ENCODE measurements at regions not wholly inside any gene's neighbourhood (a gene's known extent, or its start where the extent isn't known, plus 50 kb on each side); places are given as distances from the start of the nearest gene placed in this dataset.

DNA sequence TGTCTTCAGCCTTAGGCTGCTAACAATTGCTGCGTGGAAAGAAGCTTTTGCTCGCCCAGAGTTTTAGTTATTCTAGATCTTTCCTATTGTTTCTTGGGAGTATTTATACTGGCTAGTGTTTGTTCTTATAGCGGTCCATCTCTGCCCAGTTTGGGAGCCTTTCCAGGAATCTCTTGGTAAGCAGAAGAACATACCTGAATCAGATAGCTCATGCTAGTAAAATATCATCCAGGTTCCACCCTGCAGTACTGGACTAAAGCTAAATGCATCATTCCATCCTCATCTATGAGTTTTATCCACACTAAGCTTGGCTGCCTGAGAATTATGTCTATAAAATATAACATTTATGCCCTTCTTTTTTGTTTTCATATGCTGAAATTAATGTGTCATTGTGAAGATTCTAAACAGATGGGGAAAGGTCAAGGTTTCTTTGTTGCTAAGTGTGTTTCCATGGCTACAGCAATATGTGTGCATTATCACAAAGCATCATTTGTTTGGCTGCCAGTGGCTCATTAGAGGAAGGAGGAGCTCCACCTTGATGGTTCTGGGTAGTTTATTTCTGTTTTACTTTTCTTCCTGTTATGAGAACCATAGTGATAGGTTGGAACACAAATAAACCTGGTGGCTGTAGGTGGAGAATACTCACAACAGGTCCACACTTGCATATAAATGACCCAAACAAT lies 182.8 kb downstream of the PIK3C3 start:
- no peak for TF ChIP-seq JUND (IDR thresholded peaks at IDR 0.05; ENCODE audit: low read depth)
- DNase-seq (ENCODE audit: low read depth in 1 of 2, low spot score in 1 of 2), result no peak
- in situ Hi-C loops (cut with HindIII; ENCODE audit: low pct_unique_long_range_greater_than_20kb, low sequenced_read_pairs), result no loop called here

- TF ChIP-seq JUND (IDR thresholded peaks at IDR 0.05; ENCODE audit: low read depth), result no peak
- peak in 1 of 2 experiments; percentile 10 for DNase-seq (ENCODE audit: low read depth in 1 of 2, low spot score in 1 of 2)
- in situ Hi-C loops (cut with HindIII; ENCODE audit: low pct_unique_long_range_greater_than_20kb, low sequenced_read_pairs), result no loop called here
These were observed 186.4 kb downstream of the PIK3C3 start for GRCh38 chr18:42141439-42141838.

DNA sequence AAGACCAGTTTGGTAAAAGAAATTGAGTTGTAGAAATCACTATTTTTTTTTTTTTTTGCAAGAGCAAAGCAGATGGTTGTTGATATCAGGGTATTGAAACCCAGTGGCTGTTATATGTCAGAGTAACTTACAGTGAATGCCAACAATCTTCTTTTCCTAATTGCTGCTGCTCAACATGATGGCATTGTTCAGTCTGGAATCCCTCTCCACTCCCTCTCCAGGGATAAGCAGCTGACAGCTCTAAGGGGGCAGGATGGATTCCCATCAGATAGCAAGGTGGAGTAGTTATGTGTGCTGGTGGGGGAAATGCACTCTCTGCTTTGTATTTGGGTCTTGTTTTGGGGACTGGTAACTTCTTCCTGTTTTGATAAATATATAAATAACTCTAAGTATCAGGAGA lies 200.0 kb downstream of the PIK3C3 start:
- in situ Hi-C loops (cut with HindIII; ENCODE audit: low pct_unique_long_range_greater_than_20kb, low sequenced_read_pairs), result no loop called here
- TF ChIP-seq JUND (IDR thresholded peaks at IDR 0.05; ENCODE audit: low read depth), result no peak
- no peak for DNase-seq (ENCODE audit: low read depth in 1 of 2, low spot score in 1 of 2)

DNA sequence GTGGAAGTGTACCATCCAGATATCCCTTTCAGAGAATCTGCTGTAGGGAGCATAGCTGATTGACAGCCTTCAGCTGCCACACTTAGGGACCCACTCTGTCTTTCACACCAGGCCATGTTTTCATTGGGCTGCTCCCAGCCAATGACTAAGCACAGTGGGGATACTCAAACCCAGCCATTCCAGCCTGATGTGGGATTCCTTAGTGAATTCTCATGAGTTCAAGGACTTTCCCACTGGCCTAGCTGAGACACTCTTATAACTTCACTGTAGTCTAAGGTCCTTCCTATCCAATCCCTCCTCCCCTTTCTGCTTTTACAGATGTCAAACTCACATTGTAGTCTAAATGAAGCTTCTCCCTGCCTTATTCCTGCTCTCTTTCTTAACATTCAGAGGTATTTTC lies 201.2 kb downstream of the PIK3C3 start:
- in situ Hi-C loops (cut with HindIII; ENCODE audit: low pct_unique_long_range_greater_than_20kb, low sequenced_read_pairs), result no loop called here
- no peak for TF ChIP-seq JUND (IDR thresholded peaks at IDR 0.05; ENCODE audit: low read depth)

DNA sequence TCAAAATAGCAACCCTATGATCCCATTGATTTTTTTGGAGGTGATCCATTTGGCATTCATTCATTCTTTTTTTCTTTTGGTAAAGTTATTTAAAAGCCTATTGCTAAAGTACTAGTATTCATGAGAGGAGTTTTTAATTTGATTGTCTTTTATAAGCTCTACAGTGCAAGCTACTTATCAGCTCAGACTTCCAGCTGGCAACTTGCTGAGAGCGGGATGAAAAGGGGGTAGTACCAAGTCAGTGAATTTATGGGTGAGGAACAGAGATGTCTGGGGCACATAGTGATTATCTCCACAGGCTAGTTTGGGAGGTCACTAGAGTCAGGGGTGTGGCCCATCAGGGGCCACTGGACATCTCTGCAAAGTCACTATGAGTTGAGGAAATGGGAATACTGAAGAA lies 202.4 kb downstream of the PIK3C3 start:
- DNase-seq (ENCODE audit: low read depth in 1 of 2, low spot score in 1 of 2), result no peak
- no peak for TF ChIP-seq JUND (IDR thresholded peaks at IDR 0.05; ENCODE audit: low read depth)
- in situ Hi-C loops (cut with HindIII; ENCODE audit: low pct_unique_long_range_greater_than_20kb, low sequenced_read_pairs), result no loop called here

More for the DNA sequence above, 201.2 kb downstream of the PIK3C3 start:
- DNase-seq (ENCODE audit: low read depth in 1 of 2, low spot score in 1 of 2), result no peak

DNA sequence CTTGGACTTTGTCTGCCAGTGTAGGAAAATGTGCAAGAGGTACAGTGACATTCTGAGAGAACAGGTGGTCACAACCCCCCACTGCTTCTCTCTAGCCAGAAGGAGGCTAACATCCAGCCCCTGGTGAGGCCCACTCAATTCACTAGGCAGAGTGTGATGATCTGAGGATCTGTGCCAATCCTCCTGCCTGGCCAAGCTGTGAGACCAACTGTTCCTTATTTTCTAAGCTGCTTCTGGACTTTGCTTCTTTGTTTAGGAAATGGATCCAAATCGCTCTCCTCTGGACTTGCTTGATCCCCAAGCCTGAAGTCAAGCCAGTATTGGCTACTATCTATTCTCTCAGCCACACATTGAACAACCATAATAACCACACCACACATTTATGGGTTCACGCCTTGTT lies 202.8 kb downstream of the PIK3C3 start:
- no peak for TF ChIP-seq JUND (IDR thresholded peaks at IDR 0.05; ENCODE audit: low read depth)
- in situ Hi-C loops (cut with HindIII; ENCODE audit: low pct_unique_long_range_greater_than_20kb, low sequenced_read_pairs), result no loop called here
- no peak for DNase-seq (ENCODE audit: low read depth in 1 of 2, low spot score in 1 of 2)

GRCh38 chr18:42159146-42159545 lies 204.1 kb downstream of the PIK3C3 start:
- DNase-seq (ENCODE audit: low read depth in 1 of 2, low spot score in 1 of 2), result no peak
- TF ChIP-seq JUND (IDR thresholded peaks at IDR 0.05; ENCODE audit: low read depth), result no peak
- in situ Hi-C loops (cut with HindIII; ENCODE audit: low pct_unique_long_range_greater_than_20kb, low sequenced_read_pairs), result no loop called here

- in situ Hi-C loops (cut with HindIII; ENCODE audit: low pct_unique_long_range_greater_than_20kb, low sequenced_read_pairs), result no loop called here
- DNase-seq (ENCODE audit: low read depth in 1 of 2, low spot score in 1 of 2), result no peak
- TF ChIP-seq JUND (IDR thresholded peaks at IDR 0.05; ENCODE audit: low read depth), result no peak
These were observed 208.3 kb downstream of the PIK3C3 start for GRCh38 chr18:42163321-42163720.

DNA sequence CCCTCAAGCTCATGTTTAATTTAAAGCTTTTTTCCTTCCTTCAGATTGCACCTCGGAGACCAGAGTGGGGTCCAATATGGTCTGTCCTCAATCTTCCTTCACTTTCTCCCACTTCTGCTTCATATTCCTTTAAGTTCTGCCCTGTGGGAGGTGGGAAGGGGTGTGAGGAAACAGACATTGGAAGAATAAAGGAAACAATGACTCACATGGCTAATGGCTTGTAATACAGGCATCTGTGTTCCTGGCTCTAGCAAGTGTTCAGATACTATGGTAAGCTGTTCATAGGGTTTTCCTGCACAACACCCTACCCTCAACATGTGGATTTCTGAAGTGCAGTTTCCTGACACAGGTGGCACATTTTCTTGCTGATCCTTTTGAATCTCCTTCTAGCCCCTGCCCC lies 209.5 kb downstream of the PIK3C3 start:
- no peak for DNase-seq (ENCODE audit: low read depth in 1 of 2, low spot score in 1 of 2)
- in situ Hi-C loops (cut with HindIII; ENCODE audit: low pct_unique_long_range_greater_than_20kb, low sequenced_read_pairs), result no loop called here
- no peak for TF ChIP-seq JUND (IDR thresholded peaks at IDR 0.05; ENCODE audit: low read depth)

DNA sequence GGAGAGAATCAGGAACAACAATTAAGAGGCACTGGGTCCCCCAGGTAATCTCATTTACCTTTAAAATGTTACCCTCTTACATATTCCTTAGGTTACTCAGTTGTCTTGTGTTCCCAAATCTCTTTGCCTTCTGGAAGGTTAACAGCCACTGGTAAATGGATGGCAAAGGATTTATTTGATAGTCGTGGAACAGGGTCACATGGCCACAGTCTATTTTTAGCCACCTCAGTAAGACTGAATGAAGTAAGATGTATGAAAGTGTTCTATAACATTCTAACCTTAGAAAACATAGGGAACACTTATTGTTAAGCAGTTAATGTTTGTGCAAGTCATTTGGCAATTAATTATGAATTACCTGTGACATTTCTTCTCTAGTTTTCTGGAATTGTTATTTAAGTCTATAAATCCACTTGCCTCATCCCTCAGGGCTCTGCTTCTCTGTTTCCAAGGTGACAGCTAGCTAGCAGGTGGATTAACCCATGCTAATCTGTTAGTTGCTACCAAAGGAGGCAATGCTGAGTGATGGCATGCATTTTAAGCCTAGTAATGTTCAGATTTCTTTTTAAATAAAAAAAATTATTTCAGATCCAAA lies 211.0 kb downstream of the PIK3C3 start:
- no peak for TF ChIP-seq JUND (IDR thresholded peaks at IDR 0.05; ENCODE audit: low read depth)
- DNase-seq (ENCODE audit: low read depth in 1 of 2, low spot score in 1 of 2), result no peak
- in situ Hi-C loops (cut with HindIII; ENCODE audit: low pct_unique_long_range_greater_than_20kb, low sequenced_read_pairs), result no loop called here

DNA sequence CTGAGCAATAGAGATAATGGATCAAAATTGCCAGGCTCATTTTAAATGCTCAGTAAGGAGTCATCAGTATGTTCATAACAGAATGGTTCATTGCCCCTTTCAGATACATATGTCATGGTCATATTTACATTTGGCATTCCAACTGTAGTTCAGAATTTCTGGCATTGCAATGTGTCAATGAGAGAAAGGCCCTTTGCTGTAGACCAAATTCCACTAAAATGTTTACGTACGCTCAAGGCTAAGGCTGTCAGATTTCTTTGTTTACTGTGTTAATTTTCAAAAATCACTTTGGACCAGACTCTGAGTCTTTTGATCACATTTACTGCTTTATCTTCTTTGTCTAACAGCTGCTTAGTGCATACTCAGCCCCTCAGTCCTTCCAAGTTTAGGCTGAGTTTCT lies 213.5 kb downstream of the PIK3C3 start:
- TF ChIP-seq JUND (IDR thresholded peaks at IDR 0.05; ENCODE audit: low read depth), result no peak
- in situ Hi-C loops (cut with HindIII; ENCODE audit: low pct_unique_long_range_greater_than_20kb, low sequenced_read_pairs), result no loop called here

GRCh38 chr18:42168907-42169306 lies 213.9 kb downstream of the PIK3C3 start:
- DNase-seq (ENCODE audit: low read depth in 1 of 2, low spot score in 1 of 2), result no peak
- no peak for TF ChIP-seq JUND (IDR thresholded peaks at IDR 0.05; ENCODE audit: low read depth)
- in situ Hi-C loops (cut with HindIII; ENCODE audit: low pct_unique_long_range_greater_than_20kb, low sequenced_read_pairs), result no loop called here

More for the DNA sequence above, 213.5 kb downstream of the PIK3C3 start:
- DNase-seq (ENCODE audit: low read depth in 1 of 2, low spot score in 1 of 2), result no peak

DNA sequence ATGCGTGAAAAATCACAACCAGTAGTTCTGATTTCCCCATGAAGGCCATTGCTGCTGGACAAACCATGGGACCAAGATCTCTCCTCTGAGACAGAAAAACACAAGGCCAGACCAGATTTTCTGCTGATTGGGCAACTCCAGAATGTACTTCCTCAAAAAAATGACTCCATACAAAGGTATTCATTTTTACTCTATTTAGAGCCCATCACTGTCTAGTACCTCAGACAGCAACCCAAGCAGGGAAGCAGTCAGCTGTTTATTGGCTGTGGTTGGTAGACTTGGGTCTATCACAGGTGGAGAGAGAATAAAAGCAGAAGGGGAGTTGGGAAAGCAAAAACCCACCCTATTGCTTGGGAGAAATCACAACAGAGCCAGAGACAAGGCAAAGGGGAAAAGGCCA lies 219.9 kb downstream of the PIK3C3 start:
- TF ChIP-seq JUND (IDR thresholded peaks at IDR 0.05; ENCODE audit: low read depth), result no peak
- in situ Hi-C loops (cut with HindIII; ENCODE audit: low pct_unique_long_range_greater_than_20kb, low sequenced_read_pairs), result no loop called here
- DNase-seq (ENCODE audit: low read depth in 1 of 2, low spot score in 1 of 2), result peak in 1 of 2 experiments; percentile 48

- in situ Hi-C loops (cut with HindIII; ENCODE audit: low pct_unique_long_range_greater_than_20kb, low sequenced_read_pairs), result no loop called here
- no peak for TF ChIP-seq JUND (IDR thresholded peaks at IDR 0.05; ENCODE audit: low read depth)
- no peak for DNase-seq (ENCODE audit: low read depth in 1 of 2, low spot score in 1 of 2)
These were observed 221.6 kb downstream of the PIK3C3 start for GRCh38 chr18:42176599-42176998.
